OCI-LY1 (cell line): ENCODE measurements at regions not wholly inside any gene's neighbourhood (a gene's known extent, or its start where the extent isn't known, plus 50 kb on each side); places are given as distances from the start of the nearest gene placed in this dataset.

Experiments
- H2AFZ ChIP-seq: fragments of 200-600 bp; sonication (generic), shearing (Covaris generic); 2 replicates; pipeline ENCODE4 v1.6.0; 2014; ENCODE audit warnings: antibody characterized with exemption, mild to moderate bottlenecking, low read length
- H3F3A ChIP-seq: fragments of 200-600 bp; sonication (generic), shearing (Covaris generic); 2 replicates; pipeline ENCODE4 v1.6.0; 2014; ENCODE audit warnings: mild to moderate bottlenecking, antibody characterized with exemption, low read length, moderate library complexity; ENCODE audit not compliant: insufficient read depth
- H3K27ac ChIP-seq: fragments of 200-600 bp; sonication (generic); 2 replicates; pipeline ENCODE4 v1.5.1; 2014; ENCODE audit warnings: low read length, mixed run types, mild to moderate bottlenecking, low read depth; ENCODE audit not compliant: poor library complexity, severe bottlenecking
- H3K27me3 ChIP-seq: fragments of 200-600 bp; sonication (generic); 2 replicates; pipeline ENCODE4 v1.6.0; 2014; ENCODE audit warnings: antibody characterized with exemption, mild to moderate bottlenecking, low read length, moderate library complexity; ENCODE audit not compliant: insufficient read depth
- H3K36me3 ChIP-seq: fragments of 200-600 bp; sonication (generic); 2 replicates; pipeline ENCODE4 v1.6.1; 2014; ENCODE audit warnings: mild to moderate bottlenecking, antibody characterized with exemption, low read length, moderate library complexity, mixed read lengths; ENCODE audit not compliant: insufficient read depth
- H3K4me1 ChIP-seq: fragments of 200-600 bp; sonication (generic); 2 replicates; pipeline ENCODE4 v1.5.1; 2014; ENCODE audit warnings: mild to moderate bottlenecking, low read length, moderate library complexity; ENCODE audit not compliant: insufficient read depth, severe bottlenecking
- H3K4me2 ChIP-seq: fragments of 200-600 bp; sonication (generic), shearing (Covaris generic); 2 replicates; pipeline ENCODE4 v1.6.1; 2014; ENCODE audit warnings: low read length
- H3K4me3 ChIP-seq: fragments of 200-600 bp; sonication (generic); 2 replicates; pipeline ENCODE4 v1.5.1; 2014; ENCODE audit warnings: low read length, low read depth, mild to moderate bottlenecking, mixed read lengths; ENCODE audit not compliant: poor library complexity, severe bottlenecking
- H3K79me2 ChIP-seq: fragments of 200-600 bp; shearing (Covaris generic); 2 replicates; pipeline ENCODE4 v1.6.1; 2016; ENCODE audit warnings: mixed run types, low read length, mixed read lengths; ENCODE audit not compliant: insufficient read depth
- H3K9ac ChIP-seq: fragments of 200-600 bp; sonication (generic), shearing (Covaris generic); 2 replicates; pipeline ENCODE4 v1.6.1; 2014; ENCODE audit warnings: mild to moderate bottlenecking, low read length, mixed read lengths
- H3K9me2 ChIP-seq: fragments of 200-600 bp; sonication (generic), shearing (Covaris generic); 2 replicates; pipeline ENCODE4 v1.6.1; 2014; ENCODE audit warnings: low read depth, mild to moderate bottlenecking, low read length, mixed read lengths
- H3K9me3 ChIP-seq: fragments of 200-600 bp; shearing (Covaris generic); 2 replicates; pipeline ENCODE4 v1.6.1; 2014; ENCODE audit warnings: low read length, mixed read lengths
- H4K20me1 ChIP-seq: fragments of 200-600 bp; sonication (generic), shearing (Covaris generic); 2 replicates; pipeline ENCODE4 v1.6.0; 2016; ENCODE audit warnings: mild to moderate bottlenecking, low read length; ENCODE audit not compliant: insufficient read depth
- CTCF ChIP-seq: fragments of 200-600 bp; sonication (generic), shearing (Covaris generic); IDR thresholded peaks from 2 replicates; pipeline ENCODE4 v1.5.1; 2017; ENCODE audit warnings: mild to moderate bottlenecking, antibody characterized with exemption, low read length, moderate library complexity, mixed read lengths
- EZH2 ChIP-seq: fragments of 200-600 bp; sonication (generic), shearing (Covaris generic); IDR thresholded peaks from 2 replicates; pipeline ENCODE4 v1.8.0; 2017; ENCODE audit warnings: borderline replicate concordance, mixed run types, mild to moderate bottlenecking, antibody characterized with exemption, low read length, moderate library complexity, mixed read lengths

GRCh38 chrX:68936126-68936525, 107.3 kb downstream of the EFNB1 start:
- Histone ChIP-seq H3K36me3 (no peaks in the 10 kb centered on the region), H3K9me2 (no peaks in the 10 kb centered on the region), H3K27ac (no peak overlapping the region), H3F3A (no peaks in the 10 kb centered on the region), H3K4me2 (no peak overlapping the region), H3K9ac (no peak overlapping the region), H2AFZ (no peak overlapping the region), H3K27me3 (no peaks in the 10 kb centered on the region), H3K9me3 (no peaks in the 10 kb centered on the region), H3K4me1 (no peaks in the 10 kb centered on the region), H3K79me2 (no peaks in the 10 kb centered on the region), H4K20me1 (no peaks in the 10 kb centered on the region), H3K4me3 (no peak overlapping the region)
- no peak for TF ChIP-seq CTCF
- TF ChIP-seq EZH2, result no peak

DNA sequence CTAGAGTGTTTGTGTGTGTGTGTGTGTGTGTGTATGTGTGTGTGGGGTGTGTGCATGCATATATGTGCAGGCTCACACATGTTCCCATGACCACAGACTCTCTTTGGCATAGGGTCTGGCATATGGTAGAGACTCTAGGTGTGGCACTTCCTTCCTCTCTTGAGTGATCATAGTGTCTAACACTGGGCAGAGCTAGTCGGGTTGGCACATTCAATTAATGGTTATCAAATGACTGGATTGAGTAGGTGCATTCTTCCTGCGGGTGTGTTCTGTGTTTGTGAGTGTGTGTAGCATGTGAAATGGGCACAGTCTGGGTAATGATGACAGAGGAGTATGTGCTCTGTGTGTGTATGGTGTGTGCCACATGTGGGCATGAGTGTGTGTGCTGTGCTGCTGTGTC, 106.5 kb downstream of the EFNB1 start:
- no peaks in the 10 kb centered on the region for H4K20me1 ChIP-seq
- H3K79me2 ChIP-seq, result no peaks in the 10 kb centered on the region

DNA sequence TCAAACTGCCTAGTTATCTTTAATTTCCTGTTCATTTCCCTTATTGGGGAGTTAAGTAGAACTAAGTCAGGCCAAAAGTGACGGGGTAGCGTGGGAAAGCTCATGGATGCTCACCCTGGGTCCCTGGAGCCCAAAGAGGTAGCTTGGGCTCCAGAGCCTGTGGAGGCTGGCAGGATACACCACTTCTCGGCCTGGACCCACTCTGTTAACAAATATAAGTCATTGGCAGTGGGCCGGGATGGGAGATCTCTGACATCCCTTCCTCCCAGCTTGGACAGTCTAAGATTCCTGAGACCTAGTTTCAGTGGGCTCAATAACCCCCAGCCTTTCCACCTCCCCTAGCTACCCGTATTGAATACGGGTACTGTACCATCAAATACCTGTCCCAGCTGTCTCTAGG, 106.1 kb downstream of the EFNB1 start:
- Histone ChIP-seq H3K9me2 (no peaks in the 10 kb centered on the region), H3F3A (no peaks in the 10 kb centered on the region), H3K36me3 (no peaks in the 10 kb centered on the region), H3K9me3 (no peaks in the 10 kb centered on the region), H3K27me3 (no peaks in the 10 kb centered on the region), H3K79me2 (no peaks in the 10 kb centered on the region), H4K20me1 (no peaks in the 10 kb centered on the region), H3K4me2 (no peak overlapping the region), H2AFZ (no peak overlapping the region), H3K27ac (no peak overlapping the region), H3K9ac (no peak overlapping the region), H3K4me1 (no peaks in the 10 kb centered on the region), H3K4me3 (no peak overlapping the region)
- TF ChIP-seq EZH2 (no peak), CTCF (no peak)

More for the DNA sequence above, 106.5 kb downstream of the EFNB1 start:
- H3K9me3 ChIP-seq, result no peaks in the 10 kb centered on the region
- H2AFZ ChIP-seq, result no peak overlapping the region
- no peak overlapping the region for H3K9ac ChIP-seq
- H3K4me2 ChIP-seq, result no peak overlapping the region
- H3K4me3 ChIP-seq, result no peak overlapping the region
- H3K27me3 ChIP-seq, result no peaks in the 10 kb centered on the region
- H3K4me1 ChIP-seq, result no peaks in the 10 kb centered on the region
- H3K36me3 ChIP-seq, result no peaks in the 10 kb centered on the region
- no peak overlapping the region for H3K27ac ChIP-seq
- no peaks in the 10 kb centered on the region for H3K9me2 ChIP-seq
- no peaks in the 10 kb centered on the region for H3F3A ChIP-seq
- TF ChIP-seq CTCF (no peak), EZH2 (no peak)
